GM18505 (cell line): ENCODE measurements at regions not wholly inside any gene's neighbourhood (a gene's known extent, or its start where the extent isn't known, plus 50 kb on each side); places are given as distances from the start of the nearest gene placed in this dataset.

ENCODE experiments used
- ATAC-seq: cut with Tn5 transposase; IDR thresholded peaks from one replicate; pipeline ENCODE4 v1.9.1; 2021; ENCODE audit not compliant: unreplicated experiment
- POLR2A ChIP-seq: IDR thresholded peaks from 4 replicates; pipeline ENCODE4 v1.6.1; 2011; ENCODE audit warnings: borderline replicate concordance; ENCODE audit not compliant: insufficient read depth, insufficient read length; ENCODE audit errors: extremely low read depth

GRCh38 chrX:11908371-11908770 lies 150.3 kb downstream of the MSL3 start:
- no peak for TF ChIP-seq POLR2A
- ATAC-seq: peak; percentile 58

- TF ChIP-seq POLR2A: no peak
- ATAC-seq: no peak
These were observed 155.0 kb downstream of the MSL3 start for GRCh38 chrX:11913001-11913400.

GRCh38 chrX:11929476-11929875 lies 171.4 kb downstream of the MSL3 start:
- ATAC-seq: no peak
- TF ChIP-seq POLR2A: no peak

- TF ChIP-seq POLR2A: no peak
- ATAC-seq: no peak
These were observed 174.4 kb downstream of the MSL3 start for GRCh38 chrX:11932423-11932822.

GRCh38 chrX:11934089-11934488 lies 176.1 kb downstream of the MSL3 start:
- no peak for TF ChIP-seq POLR2A
- no peak for ATAC-seq

GRCh38 chrX:11941571-11941970 lies 183.5 kb downstream of the MSL3 start:
- no peak for ATAC-seq

DNA sequence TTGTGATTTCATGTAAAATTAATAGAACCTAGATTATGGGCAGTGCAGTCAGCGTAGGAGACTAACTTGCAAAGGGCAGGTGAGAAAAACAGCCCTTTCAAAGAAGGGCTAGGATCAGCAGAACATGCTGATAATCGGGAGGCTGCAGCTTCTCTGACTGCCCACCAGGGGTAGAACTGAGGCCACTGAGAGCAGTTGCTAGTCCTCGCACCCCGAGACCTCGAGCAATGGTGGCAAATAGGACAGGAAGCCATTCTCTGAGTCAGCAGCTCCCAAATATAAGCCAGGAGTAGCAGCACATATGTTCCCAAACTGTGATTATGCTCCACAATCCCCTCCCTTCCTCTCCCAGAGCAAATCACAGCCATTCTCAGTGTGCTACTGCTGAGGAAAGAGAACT lies 186.5 kb downstream of the MSL3 start:
- no peak for ATAC-seq
- no peak for TF ChIP-seq POLR2A

More at GRCh38 chrX:11941571-11941970, 183.5 kb downstream of the MSL3 start:
- no peak for TF ChIP-seq POLR2A

DNA sequence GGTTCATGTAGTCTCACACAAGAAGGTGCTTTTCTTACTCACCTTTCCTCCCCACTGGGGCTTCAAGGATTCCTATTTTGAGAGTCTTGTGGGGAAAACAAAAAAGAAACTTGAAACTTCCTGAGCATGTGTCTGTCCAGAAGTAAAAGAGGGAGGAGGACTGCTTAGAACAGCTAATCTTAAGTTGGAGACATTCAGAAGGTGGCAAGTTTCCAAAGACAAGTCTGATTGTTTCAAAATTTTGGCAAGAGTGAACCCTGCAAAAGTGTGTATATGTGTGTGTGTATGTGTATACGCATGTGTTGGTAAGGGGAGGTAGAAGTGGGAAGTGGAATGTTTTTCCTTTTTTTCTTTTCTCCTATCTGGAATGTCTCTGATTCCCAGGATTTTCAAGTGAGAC lies 189.0 kb upstream of the FRMPD4 start:
- ATAC-seq: no peak

GRCh38 chrX:11952176-11952720 lies 186.0 kb upstream of the FRMPD4 start:
- TF ChIP-seq POLR2A: no peak
- ATAC-seq: no peak

More for the DNA sequence above, 189.0 kb upstream of the FRMPD4 start:
- no peak for TF ChIP-seq POLR2A

DNA sequence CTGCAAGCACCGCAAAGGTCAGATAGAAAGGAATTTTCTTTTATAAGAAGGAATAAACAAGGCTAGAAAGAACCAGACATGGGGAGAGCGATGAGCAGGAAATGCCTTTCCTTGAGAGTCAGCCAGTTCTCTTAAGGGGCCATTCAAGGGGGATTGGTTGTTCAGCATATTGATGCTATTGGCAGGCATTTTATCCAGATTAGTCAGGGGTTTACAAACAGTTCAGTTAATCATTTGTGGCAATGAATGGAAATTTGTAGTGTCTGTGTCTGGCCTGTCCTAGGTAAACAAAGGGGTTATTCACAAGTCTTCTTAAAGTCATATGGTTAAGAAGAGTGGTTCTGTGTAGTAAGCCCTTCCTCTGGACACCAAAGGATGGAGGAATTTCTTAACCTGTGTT lies 184.7 kb upstream of the FRMPD4 start:
- no peak for ATAC-seq
- TF ChIP-seq POLR2A: no peak

GRCh38 chrX:11954176-11954575 lies 184.1 kb upstream of the FRMPD4 start:
- no peak for TF ChIP-seq POLR2A
- no peak for ATAC-seq

DNA sequence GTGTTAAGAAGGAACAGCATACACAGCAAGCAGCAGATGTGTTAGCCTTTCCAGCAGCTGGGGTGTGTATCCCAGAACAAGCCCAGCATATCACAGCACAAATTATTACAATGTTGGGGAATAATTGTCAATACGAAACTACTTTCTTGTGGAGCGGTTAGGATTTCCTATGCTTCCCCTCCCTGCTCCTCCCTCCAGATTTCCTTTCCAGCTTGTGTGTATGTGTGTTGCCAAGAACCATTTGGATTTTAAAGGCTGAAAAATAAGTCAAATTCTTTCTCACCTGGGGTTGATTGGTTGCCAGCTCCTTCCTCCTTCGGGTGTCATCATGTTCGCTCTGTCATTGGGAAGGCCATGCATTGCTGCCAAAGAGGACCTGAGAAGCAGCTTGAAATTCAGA lies 178.2 kb upstream of the FRMPD4 start:
- TF ChIP-seq POLR2A: no peak
- no peak for ATAC-seq

DNA sequence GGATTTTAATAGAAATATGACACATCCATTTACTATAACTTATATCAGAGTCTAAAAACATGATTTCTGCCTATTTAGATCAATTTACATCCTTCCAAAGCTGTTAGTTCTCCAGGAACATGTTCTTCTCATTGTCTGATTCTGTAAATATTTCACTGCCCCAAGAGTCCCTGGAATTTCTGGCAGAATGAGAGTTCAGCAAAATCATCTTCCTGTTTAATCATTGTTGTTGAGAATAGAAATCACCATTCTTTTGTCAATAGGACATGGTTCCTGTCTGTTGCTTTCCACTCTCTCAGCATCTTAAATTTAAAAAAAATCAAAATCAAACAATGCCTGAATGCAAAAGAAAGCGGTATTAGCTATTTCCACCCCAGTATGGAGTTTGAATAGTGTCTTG lies 172.8 kb upstream of the FRMPD4 start:
- no peak for ATAC-seq
- no peak for TF ChIP-seq POLR2A

DNA sequence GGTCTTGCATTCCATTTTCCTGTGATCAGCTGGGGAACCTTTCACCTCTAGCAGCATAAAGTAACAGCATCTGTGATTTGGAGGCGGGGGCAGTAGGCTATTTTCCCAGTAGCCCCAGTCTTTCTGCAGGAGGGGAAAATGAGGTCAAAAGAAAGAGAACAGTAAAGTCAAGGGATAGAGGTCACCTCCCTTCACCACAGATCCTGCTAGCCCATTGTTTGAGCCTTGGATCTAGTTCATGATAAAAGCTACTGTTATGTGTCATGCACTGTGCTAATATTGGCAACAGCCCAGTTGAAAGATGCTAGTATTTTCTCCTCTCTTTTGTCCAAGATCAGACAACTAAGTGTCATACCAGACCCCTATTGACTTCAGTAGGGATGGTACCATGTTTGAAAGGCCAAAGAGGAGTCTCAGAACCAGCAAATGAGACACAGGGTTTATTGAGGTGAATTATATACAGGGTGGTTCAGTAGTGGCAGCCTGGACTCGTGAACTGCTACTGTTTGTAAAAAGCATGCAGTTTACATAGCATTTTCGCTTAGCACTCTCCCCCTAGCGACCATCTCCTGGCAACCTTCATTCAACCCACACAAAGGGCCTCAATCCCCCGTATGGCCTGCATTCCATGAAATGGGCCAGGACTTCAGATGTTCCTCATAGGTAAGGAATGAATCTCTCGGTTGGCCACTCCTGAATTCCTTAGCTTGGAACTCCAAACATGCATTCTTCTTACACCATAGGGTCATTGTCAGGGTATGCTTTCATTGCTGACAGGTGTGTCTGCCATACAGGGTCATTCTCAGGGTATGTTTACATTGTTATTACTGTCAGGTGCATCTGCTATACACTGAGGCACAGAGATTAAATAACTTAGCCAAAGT lies 170.0 kb upstream of the FRMPD4 start:
- no peak for ATAC-seq
- no peak for TF ChIP-seq POLR2A
